Natural killer cell (primary cell): ENCODE measurements at regions not wholly inside any gene's neighbourhood (a gene's known extent, or its start where the extent isn't known, plus 50 kb on each side); places are given as distances from the start of the nearest gene placed in this dataset.
A peak's percentile ranks its signal among the peaks of the same experiment; 100 is the strongest.

Source experiments
- ATAC-seq, 3 donors: fragments of 150-1000 bp in 2 of 3; fragments of 200-7000 bp in 1 of 3; cut with Tn5 transposase; 1 replicate in 1 of 3; 2 replicates in 2 of 3; pipeline ENCODE4 v1.10.0; 2021; ENCODE audit warnings: mild to moderate bottlenecking in 2 of 3, moderate library complexity in 2 of 3
- DNase-seq, 2 donors: peaks; one replicate each; pipeline versions ENCODE4 v3.0.0 to v3.0.0-alpha.2; 2013 to 2021; ENCODE audit warnings: mixed read lengths in 1 of 2
- H3K27ac ChIP-seq: one replicate; pipeline ENCODE4 v1.5.1; 2013; ENCODE audit warnings: mild to moderate bottlenecking, low read length
- H3K27me3 ChIP-seq: one replicate; pipeline ENCODE4 v1.6.1; 2013; ENCODE audit warnings: low read length; ENCODE audit not compliant: control insufficient read depth, insufficient read depth
- H3K36me3 ChIP-seq: one replicate; pipeline ENCODE4 v1.6.1; 2013; ENCODE audit warnings: low read length; ENCODE audit not compliant: control insufficient read depth, insufficient read depth
- H3K4me1 ChIP-seq: one replicate; pipeline ENCODE4 v1.6.1; 2013; ENCODE audit warnings: low read length; ENCODE audit not compliant: control insufficient read depth, insufficient read depth
- H3K4me3 ChIP-seq: one replicate; pipeline ENCODE4 v1.5.1; 2013; ENCODE audit warnings: low read length
- H3K9me3 ChIP-seq: one replicate; pipeline ENCODE4 v1.6.1; 2013; ENCODE audit warnings: low read length; ENCODE audit not compliant: control insufficient read depth, insufficient read depth
- H3K27ac Mint-ChIP-seq, 2 donors: one replicate each; pipeline ENCODE4 v1.8.0; 2022; ENCODE audit warnings: mild to moderate bottlenecking in 2 of 2, mixed read lengths in 2 of 2, moderate library complexity in 1 of 2
- H3K27me3 Mint-ChIP-seq, 2 donors: one replicate each; pipeline ENCODE4 v1.8.0; 2022; ENCODE audit warnings: low read depth in 2 of 2, mixed read lengths in 2 of 2
- H3K36me3 Mint-ChIP-seq: one replicate; pipeline ENCODE4 v1.8.0; 2022; ENCODE audit warnings: mixed read lengths
- H3K4me1 Mint-ChIP-seq, 2 donors: one replicate each; pipeline ENCODE4 v1.8.0; 2022; ENCODE audit warnings: mixed read lengths in 2 of 2
- H3K4me3 Mint-ChIP-seq: one replicate; pipeline ENCODE4 v1.8.0; 2022; ENCODE audit warnings: mild to moderate bottlenecking, moderate library complexity, mixed read lengths
- H3K9me3 Mint-ChIP-seq, 2 donors: one replicate each; pipeline ENCODE4 v1.8.0; 2022; ENCODE audit warnings: mixed read lengths in 2 of 2
- WGBS: methylation state at CpG from one replicate; pipeline ENCODE4 v1.1.7; 2013; ENCODE audit warnings: missing lambda C conversion rate; ENCODE audit not compliant: insufficient coverage; 5-methylcytosine and 5-hydroxymethylcytosine counted together
- intact Hi-C: fragments of 100-400 bp; cut with micrococcal nuclease; formaldehyde crosslinking; loops from one replicate; pipeline ENCODE4 v1.14.2; 2022
- TF ChIP-seq, protein P1 (sequence below): fragments of 200-600 bp; IDR thresholded peaks from one replicate; pipeline ENCODE4 v1.8.0; 2022; ENCODE audit warnings: antibody characterized with exemption

DNA sequence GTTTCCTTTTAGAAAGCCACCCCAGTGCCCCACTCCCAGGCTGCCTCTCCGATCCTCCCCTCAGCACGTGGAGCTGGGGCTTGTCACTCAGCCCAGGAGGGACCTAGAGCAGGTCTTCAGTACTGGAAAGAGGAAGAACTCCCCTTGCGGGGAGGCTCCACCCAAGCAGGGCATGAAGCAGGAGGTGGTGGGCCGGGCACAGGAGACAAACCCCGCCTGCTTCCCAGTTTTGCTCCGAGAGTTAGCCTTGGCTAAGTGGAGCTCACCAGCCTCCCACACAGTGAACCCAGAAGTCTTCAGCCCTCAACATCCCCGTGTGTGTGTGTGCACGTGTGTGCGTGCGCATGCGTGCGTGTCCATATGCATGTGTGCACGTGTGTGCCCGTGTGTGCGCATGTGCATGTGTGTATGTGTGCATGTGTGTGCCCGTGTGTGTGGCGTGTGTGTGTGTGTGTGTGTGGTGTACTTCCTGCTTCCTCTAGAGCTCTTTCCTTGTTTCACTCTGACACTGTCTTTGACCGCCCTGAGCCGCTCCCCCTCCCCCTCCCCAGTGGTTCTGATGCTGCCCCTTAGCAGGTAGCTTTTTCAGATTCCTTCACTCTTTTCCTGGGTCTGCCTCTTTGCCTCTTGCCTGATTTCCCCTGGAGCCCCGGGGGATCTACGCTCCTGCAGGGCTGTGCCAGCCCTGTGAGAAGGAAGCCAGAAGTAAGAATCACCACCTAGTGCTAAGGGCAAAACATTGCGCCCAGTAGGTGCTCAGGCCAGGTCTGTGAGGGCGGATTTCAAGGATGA, 239.8 kb downstream of the CDC5L start:
- TF ChIP-seq, protein P1, sequence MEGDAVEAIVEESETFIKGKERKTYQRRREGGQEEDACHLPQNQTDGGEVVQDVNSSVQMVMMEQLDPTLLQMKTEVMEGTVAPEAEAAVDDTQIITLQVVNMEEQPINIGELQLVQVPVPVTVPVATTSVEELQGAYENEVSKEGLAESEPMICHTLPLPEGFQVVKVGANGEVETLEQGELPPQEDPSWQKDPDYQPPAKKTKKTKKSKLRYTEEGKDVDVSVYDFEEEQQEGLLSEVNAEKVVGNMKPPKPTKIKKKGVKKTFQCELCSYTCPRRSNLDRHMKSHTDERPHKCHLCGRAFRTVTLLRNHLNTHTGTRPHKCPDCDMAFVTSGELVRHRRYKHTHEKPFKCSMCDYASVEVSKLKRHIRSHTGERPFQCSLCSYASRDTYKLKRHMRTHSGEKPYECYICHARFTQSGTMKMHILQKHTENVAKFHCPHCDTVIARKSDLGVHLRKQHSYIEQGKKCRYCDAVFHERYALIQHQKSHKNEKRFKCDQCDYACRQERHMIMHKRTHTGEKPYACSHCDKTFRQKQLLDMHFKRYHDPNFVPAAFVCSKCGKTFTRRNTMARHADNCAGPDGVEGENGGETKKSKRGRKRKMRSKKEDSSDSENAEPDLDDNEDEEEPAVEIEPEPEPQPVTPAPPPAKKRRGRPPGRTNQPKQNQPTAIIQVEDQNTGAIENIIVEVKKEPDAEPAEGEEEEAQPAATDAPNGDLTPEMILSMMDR, result no peak
- Mint-ChIP-seq H3K27me3 (peaks cover 0 to 16% of the 10 kb centered on the region in 2 donors), H3K36me3 (no peaks in the 10 kb centered on the region), H3K4me3 (no peak overlapping the region), H3K27ac (no peak overlapping the region), H3K4me1 (peaks cover 0 to 3% of the 10 kb centered on the region in 2 donors), H3K9me3 (no peaks in the 10 kb centered on the region)
- H3K27me3 ChIP-seq, result no peaks in the 10 kb centered on the region
- H3K27ac ChIP-seq, result no peak overlapping the region
- peaks cover 3% of the 10 kb centered on the region for H3K4me1 ChIP-seq
- peak in 1 of 3 donors; percentile 15 for ATAC-seq
- no peak overlapping the region for H3K4me3 ChIP-seq
- no peaks in the 10 kb centered on the region for H3K36me3 ChIP-seq
- intact Hi-C loops, result no loop called here
- peak in 1 of 2 donors; percentile 6 for DNase-seq
- 64% methylated on average over 22 of the region's 23 CpGs for WGBS
- H3K9me3 ChIP-seq, result no peaks in the 10 kb centered on the region

DNA sequence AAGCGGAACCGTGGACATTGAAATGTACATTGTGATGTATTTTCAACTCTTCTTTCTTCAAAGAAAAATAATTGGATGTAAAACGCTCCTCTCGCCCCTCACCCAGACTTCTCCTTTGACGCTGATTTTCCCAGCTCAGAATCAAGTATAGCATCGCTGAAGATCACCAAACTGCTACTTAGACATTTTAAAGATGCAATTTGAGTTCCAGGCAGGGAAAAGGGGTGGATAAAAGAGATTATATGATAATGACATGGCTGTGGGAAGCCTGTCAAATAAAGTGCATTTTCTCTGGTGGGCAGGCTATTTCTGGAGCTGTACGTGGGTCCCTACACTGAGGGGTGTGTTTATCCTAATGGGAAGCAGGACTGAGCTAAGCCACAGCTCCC, 240.4 kb downstream of the CDC5L start:
- Histone ChIP-seq H3K27me3 (no peaks in the 10 kb centered on the region), H3K36me3 (no peaks in the 10 kb centered on the region), H3K9me3 (no peaks in the 10 kb centered on the region), H3K4me1 (peaks cover 3% of the 10 kb centered on the region), H3K27ac (no peak overlapping the region), H3K4me3 (no peak overlapping the region)
- Mint-ChIP-seq H3K27me3 (peaks cover 0 to 16% of the 10 kb centered on the region in 2 donors), H3K4me3 (no peak overlapping the region), H3K9me3 (no peaks in the 10 kb centered on the region), H3K36me3 (no peaks in the 10 kb centered on the region), H3K4me1 (peaks cover 0 to 3% of the 10 kb centered on the region in 2 donors), H3K27ac (no peak overlapping the region)
- 91% methylated on average over 7 of the region's 7 CpGs for WGBS
- intact Hi-C loops, result no loop called here
- TF ChIP-seq, protein P1, result no peak
- ATAC-seq, result no peak
- DNase-seq, result no peak

DNA sequence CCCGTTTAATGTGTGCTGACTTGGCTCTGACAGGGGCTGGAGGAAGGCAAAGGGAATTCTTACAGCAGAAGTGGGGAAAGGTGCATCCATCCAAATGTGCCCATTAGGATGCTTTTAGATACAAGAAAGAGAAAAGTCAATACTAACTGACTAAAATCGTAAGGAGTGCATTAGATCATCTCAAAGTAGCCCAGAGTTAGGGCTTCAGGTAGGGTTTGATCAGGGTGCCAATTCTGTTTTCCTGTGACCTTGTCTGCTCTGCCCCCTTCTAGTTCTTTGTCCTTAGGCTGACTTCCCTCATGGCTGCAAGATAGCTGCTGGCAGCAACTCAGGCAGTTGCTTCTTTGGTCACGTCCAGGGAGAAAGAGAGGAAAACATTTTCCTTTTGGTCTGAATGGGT, 240.8 kb downstream of the CDC5L start:
- no peak for ATAC-seq
- Histone ChIP-seq H3K4me1 (peaks cover 3% of the 10 kb centered on the region), H3K36me3 (no peaks in the 10 kb centered on the region), H3K9me3 (no peaks in the 10 kb centered on the region), H3K27ac (no peak overlapping the region), H3K4me3 (no peak overlapping the region), H3K27me3 (no peaks in the 10 kb centered on the region)
- 77% methylated on average over 3 of the region's 3 CpGs for WGBS
- Mint-ChIP-seq H3K4me1 (peaks cover 0 to 3% of the 10 kb centered on the region in 2 donors), H3K36me3 (no peaks in the 10 kb centered on the region), H3K27ac (no peak overlapping the region), H3K4me3 (no peak overlapping the region), H3K27me3 (peaks cover 0 to 16% of the 10 kb centered on the region in 2 donors), H3K9me3 (no peaks in the 10 kb centered on the region)
- no peak for DNase-seq
- intact Hi-C loops, result no loop called here
- TF ChIP-seq, protein P1, result no peak

DNA sequence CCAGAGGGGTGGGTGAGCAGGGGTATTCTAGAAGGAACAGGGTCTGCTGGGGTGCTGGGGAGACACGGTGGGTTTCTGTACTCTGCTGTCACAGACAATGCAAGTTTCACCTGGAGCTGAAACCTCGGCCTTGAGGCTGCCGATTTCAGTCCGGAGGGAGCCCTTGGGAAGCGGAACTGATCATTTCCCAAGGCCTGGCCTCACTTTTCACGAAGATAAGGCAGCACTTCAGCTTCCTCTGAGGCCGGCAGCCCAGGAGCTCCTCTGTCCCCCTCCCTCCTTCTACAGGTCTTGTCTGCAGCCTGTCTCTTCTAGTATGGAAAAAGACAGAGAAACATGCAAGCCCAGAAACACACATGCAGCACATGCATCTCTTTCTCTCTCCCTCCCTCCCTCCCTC, 242.1 kb downstream of the CDC5L start:
- peaks cover 5 to 16% of the 10 kb centered on the region in 2 donors for H3K27me3 Mint-ChIP-seq
- H3K4me1 Mint-ChIP-seq, result peaks cover 0 to 3% of the 10 kb centered on the region in 2 donors
- Histone ChIP-seq H3K4me1 (peaks cover 3% of the 10 kb centered on the region), H3K9me3 (no peaks in the 10 kb centered on the region), H3K36me3 (no peaks in the 10 kb centered on the region), H3K27ac (no peak overlapping the region), H3K27me3 (no peaks in the 10 kb centered on the region), H3K4me3 (no peak overlapping the region)
- DNase-seq, result no peak
- intact Hi-C loops, result no loop called here
- H3K9me3 Mint-ChIP-seq, result no peaks in the 10 kb centered on the region
- no peak for ATAC-seq
- no peaks in the 10 kb centered on the region for H3K36me3 Mint-ChIP-seq
- 79% methylated on average over 7 of the region's 7 CpGs for WGBS
- H3K27ac Mint-ChIP-seq, result no peak overlapping the region
- TF ChIP-seq, protein P1, result no peak
- H3K4me3 Mint-ChIP-seq, result no peak overlapping the region
